ENCODE measurements at regions not wholly inside any gene's neighbourhood (a gene's known extent, or its start where the extent isn't known, plus 50 kb on each side); places are given as distances from the start of the nearest gene placed in this dataset.

DNA sequence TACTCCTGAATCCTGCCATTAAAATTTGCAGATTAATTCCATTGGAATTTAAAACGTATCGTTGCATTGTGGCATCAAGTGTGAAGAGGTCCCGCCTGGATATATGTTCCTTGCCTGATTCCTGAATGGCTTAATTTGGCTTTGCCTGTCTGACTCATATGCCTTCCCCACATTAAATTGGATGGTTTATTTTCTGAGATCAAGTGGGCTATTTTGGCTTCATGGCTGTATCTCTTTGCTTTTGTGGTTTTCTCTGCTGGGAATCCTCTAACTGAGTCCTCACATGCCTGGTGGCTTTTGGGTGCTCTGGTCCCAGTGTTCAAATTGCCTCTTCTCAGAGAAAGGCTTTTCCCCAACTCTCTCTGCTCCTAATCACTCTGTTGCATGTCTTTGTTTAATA lies 127.9 kb upstream of the DYRK2 start:
- TF ChIP-seq POLR2A (IDR thresholded peaks at IDR 0.05) (no peak), POLR2AphosphoS5 (IDR thresholded peaks at IDR 0.05) (no peak)
- TF ChIP-seq, protein P1, sequence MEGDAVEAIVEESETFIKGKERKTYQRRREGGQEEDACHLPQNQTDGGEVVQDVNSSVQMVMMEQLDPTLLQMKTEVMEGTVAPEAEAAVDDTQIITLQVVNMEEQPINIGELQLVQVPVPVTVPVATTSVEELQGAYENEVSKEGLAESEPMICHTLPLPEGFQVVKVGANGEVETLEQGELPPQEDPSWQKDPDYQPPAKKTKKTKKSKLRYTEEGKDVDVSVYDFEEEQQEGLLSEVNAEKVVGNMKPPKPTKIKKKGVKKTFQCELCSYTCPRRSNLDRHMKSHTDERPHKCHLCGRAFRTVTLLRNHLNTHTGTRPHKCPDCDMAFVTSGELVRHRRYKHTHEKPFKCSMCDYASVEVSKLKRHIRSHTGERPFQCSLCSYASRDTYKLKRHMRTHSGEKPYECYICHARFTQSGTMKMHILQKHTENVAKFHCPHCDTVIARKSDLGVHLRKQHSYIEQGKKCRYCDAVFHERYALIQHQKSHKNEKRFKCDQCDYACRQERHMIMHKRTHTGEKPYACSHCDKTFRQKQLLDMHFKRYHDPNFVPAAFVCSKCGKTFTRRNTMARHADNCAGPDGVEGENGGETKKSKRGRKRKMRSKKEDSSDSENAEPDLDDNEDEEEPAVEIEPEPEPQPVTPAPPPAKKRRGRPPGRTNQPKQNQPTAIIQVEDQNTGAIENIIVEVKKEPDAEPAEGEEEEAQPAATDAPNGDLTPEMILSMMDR (IDR thresholded peaks at IDR 0.05), result no peak
